GM12865 (cell line): ENCODE measurements at regions not wholly inside any gene's neighbourhood (a gene's known extent, or its start where the extent isn't known, plus 50 kb on each side); places are given as distances from the start of the nearest gene placed in this dataset.

ENCODE experiments used
- DNase-seq: peaks from one replicate; pipeline ENCODE4 v3.0.0; 2010; ENCODE audit warnings: low read depth
- H3K4me3 ChIP-seq: 2 replicates; pipeline ENCODE4 v1.5.1; 2011; ENCODE audit warnings: mild to moderate bottlenecking, low read depth, low read length, control low read depth
- TF ChIP-seq, protein P1 (sequence below): IDR thresholded peaks from 2 replicates; pipeline ENCODE4 v1.5.1; 2011; ENCODE audit warnings: low read length, control low read depth, low read depth, inconsistent platforms; ENCODE audit not compliant: insufficient read depth; ENCODE audit errors: missing control alignments

- no peak for DNase-seq
- H3K4me3 ChIP-seq: no peak overlapping the region
- TF ChIP-seq, protein P1, sequence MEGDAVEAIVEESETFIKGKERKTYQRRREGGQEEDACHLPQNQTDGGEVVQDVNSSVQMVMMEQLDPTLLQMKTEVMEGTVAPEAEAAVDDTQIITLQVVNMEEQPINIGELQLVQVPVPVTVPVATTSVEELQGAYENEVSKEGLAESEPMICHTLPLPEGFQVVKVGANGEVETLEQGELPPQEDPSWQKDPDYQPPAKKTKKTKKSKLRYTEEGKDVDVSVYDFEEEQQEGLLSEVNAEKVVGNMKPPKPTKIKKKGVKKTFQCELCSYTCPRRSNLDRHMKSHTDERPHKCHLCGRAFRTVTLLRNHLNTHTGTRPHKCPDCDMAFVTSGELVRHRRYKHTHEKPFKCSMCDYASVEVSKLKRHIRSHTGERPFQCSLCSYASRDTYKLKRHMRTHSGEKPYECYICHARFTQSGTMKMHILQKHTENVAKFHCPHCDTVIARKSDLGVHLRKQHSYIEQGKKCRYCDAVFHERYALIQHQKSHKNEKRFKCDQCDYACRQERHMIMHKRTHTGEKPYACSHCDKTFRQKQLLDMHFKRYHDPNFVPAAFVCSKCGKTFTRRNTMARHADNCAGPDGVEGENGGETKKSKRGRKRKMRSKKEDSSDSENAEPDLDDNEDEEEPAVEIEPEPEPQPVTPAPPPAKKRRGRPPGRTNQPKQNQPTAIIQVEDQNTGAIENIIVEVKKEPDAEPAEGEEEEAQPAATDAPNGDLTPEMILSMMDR: no peak
These were observed 434.9 kb upstream of the KLF6 start for GRCh38 chr10:4219901-4220300.

GRCh38 chr10:4217653-4218052 lies 432.6 kb upstream of the KLF6 start:
- H3K4me3 ChIP-seq: no peak overlapping the region
- no peak for DNase-seq
- TF ChIP-seq, protein P1: no peak

- DNase-seq: no peak
- TF ChIP-seq, protein P1: no peak
- H3K4me3 ChIP-seq: no peak overlapping the region
These were observed 432.2 kb upstream of the KLF6 start for GRCh38 chr10:4217187-4217586.

DNA sequence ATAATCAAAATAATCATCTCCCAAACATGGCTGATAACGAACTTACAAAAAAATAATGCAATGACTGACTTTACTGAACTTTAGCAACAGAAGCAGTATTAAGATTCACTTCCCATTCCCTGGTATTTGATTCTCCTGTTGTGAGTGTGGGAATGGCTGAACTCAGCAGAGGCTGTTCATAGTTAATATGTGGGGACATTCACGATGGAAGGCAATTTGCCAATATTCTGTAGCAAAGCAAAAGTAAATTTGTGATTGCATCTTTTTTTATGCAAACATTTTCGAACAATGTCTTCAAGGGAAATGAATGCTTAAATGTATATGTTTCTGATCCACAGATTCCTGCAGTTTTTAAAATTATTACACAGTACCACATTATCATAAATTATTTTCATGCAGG lies 431.7 kb upstream of the KLF6 start:
- no peak for DNase-seq
- no peak overlapping the region for H3K4me3 ChIP-seq
- TF ChIP-seq, protein P1: no peak

- no peak for DNase-seq
- TF ChIP-seq, protein P1: no peak
- H3K4me3 ChIP-seq: no peak overlapping the region
These were observed 431.1 kb upstream of the KLF6 start for GRCh38 chr10:4215963-4216575.

DNA sequence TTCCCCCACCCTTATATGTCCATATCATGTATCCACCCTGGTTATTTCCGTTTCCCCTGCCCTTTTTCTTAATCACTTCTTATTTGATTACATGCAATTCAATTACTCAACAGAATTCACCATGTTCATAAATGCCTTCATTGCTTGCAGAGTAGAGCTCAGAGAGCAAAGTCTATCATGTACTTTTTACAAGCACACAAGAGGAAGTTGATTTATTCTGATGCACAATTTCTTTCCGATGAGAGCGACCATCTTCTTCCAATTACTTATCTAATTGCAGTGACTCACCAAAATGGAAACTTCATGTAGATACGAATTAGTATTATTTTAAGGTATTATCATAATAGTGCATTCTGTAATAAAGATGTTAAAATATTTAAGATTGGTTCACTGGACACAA lies 430.5 kb upstream of the KLF6 start:
- TF ChIP-seq, protein P1: no peak
- no peak overlapping the region for H3K4me3 ChIP-seq
- DNase-seq: no peak

DNA sequence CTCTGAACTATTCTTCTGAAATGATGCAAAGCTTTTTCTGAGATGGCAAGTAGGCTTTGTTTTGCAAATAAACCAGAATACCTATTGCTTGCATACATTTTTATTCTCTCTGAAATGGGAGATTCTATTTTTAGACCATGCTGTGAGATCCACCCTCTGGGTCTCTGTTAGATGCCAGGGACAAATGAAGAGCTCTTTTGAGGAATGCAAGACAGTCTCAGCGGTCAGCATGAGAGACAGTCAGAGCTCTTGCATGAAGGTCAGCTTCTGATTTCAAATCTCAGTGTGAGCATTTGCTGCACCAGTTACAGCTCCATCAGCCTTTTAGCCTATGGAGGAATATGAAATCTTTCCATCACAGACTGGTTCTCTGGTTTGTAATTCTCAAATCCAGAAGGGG lies 429.9 kb upstream of the KLF6 start:
- no peak for DNase-seq

More for the DNA sequence above, 429.9 kb upstream of the KLF6 start:
- H3K4me3 ChIP-seq: no peak overlapping the region
- TF ChIP-seq, protein P1: no peak
